ENCODE measurements at regions not wholly inside any gene's neighbourhood (a gene's known extent, or its start where the extent isn't known, plus 50 kb on each side); places are given as distances from the start of the nearest gene placed in this dataset.

GRCh38 chr2:2698182-2699120, 367.4 kb upstream of the MYT1L start:
- WGBS (ENCODE audit: insufficient coverage, insufficient replicate concordance, low lambda C conversion rate, missing lambda C conversion rate) = 32% methylated on average over 24 of the region's 24 CpGs
- Histone ChIP-seq H3K79me2 (ENCODE audit: control insufficient read depth, insufficient read depth, low read length) (no peaks in the 10 kb centered on the region), H3K4me2 (ENCODE audit: control insufficient read depth, insufficient read depth) (no peak overlapping the region), H3K9ac (ENCODE audit: control insufficient read depth, insufficient read depth, low read length) (no peak overlapping the region), H3K4me1 (ENCODE audit: control insufficient read depth, insufficient read depth, low read length) (no peaks in the 10 kb centered on the region), H3K4me3 (no peak overlapping the region), H3K27ac (ENCODE audit: control insufficient read depth, insufficient read depth) (no peak overlapping the region), H4K20me1 (ENCODE audit: control insufficient read depth, insufficient read depth) (no peaks in the 10 kb centered on the region), H3K36me3 (ENCODE audit: control insufficient read depth in 2 of 2, insufficient read depth in 2 of 2, low read length in 1 of 2) (no peaks in the 10 kb centered on the region), H2AFZ (ENCODE audit: control insufficient read depth, low read depth, low read length) (no peak overlapping the region), H3K27me3 (replicated peaks in 1 of 2; ENCODE audit: control insufficient read depth in 2 of 2, insufficient read depth in 2 of 2, low read length in 1 of 2) (no peaks in the 10 kb centered on the region), H3K9me3 (replicated peaks; ENCODE audit: control insufficient read depth, insufficient read depth, low read length) (no peaks in the 10 kb centered on the region)
- RAD21 ChIA-PET (ENCODE audit: unreplicated experiment) = no interaction called here
- ATAC-seq (peak; percentile 45; the same call in 1 of the 3 replicates), DNase-seq (ENCODE audit: low read depth, low spot score) (no peak), FAIRE-seq (no peak)
- intact Hi-C loops (cut with micrococcal nuclease; ENCODE audit: unreplicated experiment) = no loop called here
- SMC1A ChIA-PET (ENCODE audit: uncharacterized antibody, unreplicated experiment) = no interaction called here
- in situ Hi-C loops (cut with MboI) = no loop called here
- POLR2A ChIA-PET = no interaction called here
- BruUV-seq (replicated peaks) = no TSS peak
- CTCF ChIA-PET = no interaction called here
- TF ChIP-seq, protein P1, sequence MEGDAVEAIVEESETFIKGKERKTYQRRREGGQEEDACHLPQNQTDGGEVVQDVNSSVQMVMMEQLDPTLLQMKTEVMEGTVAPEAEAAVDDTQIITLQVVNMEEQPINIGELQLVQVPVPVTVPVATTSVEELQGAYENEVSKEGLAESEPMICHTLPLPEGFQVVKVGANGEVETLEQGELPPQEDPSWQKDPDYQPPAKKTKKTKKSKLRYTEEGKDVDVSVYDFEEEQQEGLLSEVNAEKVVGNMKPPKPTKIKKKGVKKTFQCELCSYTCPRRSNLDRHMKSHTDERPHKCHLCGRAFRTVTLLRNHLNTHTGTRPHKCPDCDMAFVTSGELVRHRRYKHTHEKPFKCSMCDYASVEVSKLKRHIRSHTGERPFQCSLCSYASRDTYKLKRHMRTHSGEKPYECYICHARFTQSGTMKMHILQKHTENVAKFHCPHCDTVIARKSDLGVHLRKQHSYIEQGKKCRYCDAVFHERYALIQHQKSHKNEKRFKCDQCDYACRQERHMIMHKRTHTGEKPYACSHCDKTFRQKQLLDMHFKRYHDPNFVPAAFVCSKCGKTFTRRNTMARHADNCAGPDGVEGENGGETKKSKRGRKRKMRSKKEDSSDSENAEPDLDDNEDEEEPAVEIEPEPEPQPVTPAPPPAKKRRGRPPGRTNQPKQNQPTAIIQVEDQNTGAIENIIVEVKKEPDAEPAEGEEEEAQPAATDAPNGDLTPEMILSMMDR (IDR thresholded peaks at IDR 0.05 in 2 of 3, conservative IDR thresholded peaks at IDR 0.05 in 1 of 3; ENCODE audit: control insufficient read depth in 2 of 3, extremely low read depth in 1 of 3, insufficient read depth in 1 of 3, low read depth in 3 of 3, low read length in 3 of 3) = peak; percentile 3 to 33 (median 15); a peak in 3 of 6 replicates
- TF ChIP-seq SMC3 (IDR thresholded peaks at IDR 0.05; ENCODE audit: borderline replicate concordance, low read length) = peak; percentile 27; the same call in 1 of the 2 replicates
- TF ChIP-seq, protein P2, sequence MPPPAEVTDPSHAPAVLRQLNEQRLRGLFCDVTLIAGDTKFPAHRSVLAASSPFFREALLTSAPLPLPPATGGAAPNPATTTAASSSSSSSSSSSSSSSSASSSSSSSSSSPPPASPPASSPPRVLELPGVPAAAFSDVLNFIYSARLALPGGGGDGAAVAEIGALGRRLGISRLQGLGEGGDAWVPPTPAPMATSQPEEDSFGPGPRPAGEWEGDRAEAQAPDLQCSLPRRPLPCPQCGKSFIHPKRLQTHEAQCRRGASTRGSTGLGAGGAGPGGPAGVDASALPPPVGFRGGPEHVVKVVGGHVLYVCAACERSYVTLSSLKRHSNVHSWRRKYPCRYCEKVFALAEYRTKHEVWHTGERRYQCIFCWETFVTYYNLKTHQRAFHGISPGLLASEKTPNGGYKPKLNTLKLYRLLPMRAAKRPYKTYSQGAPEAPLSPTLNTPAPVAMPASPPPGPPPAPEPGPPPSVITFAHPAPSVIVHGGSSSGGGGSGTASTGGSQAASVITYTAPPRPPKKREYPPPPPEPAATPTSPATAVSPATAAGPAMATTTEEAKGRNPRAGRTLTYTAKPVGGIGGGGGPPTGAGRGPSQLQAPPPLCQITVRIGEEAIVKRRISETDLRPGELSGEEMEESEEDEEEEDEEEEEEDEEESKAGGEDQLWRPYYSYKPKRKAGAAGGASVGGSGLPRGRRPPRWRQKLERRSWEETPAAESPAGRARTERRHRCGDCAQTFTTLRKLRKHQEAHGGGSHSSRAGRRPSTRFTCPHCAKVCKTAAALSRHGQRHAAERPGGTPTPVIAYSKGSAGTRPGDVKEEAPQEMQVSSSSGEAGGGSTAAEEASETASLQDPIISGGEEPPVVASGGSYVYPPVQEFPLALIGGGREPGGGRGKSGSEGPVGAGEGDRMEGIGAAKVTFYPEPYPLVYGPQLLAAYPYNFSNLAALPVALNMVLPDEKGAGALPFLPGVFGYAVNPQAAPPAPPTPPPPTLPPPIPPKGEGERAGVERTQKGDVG (CRISPR knock-in tag; IDR thresholded peaks at IDR 0.05) = no peak

All from GM12878 (cell line).